Sigmoid colon (tissue), 6 donors: ENCODE measurements at regions not wholly inside any gene's neighbourhood (a gene's known extent, or its start where the extent isn't known, plus 50 kb on each side); places are given as distances from the start of the nearest gene placed in this dataset.

ENCODE experiments used
- DNase-seq: peaks from one replicate; pipeline ENCODE4 v3.0.0-alpha.2; 2019
- H3K27ac ChIP-seq, 4 donors: fragments of 200-600 bp; sonication (generic); one replicate each; pipeline ENCODE4 v1.5.1; 2016 to 2019; ENCODE audit warnings: mild to moderate bottlenecking in 1 of 4
- H3K27me3 ChIP-seq, 3 donors: fragments of 200-600 bp; sonication (generic); one replicate each; pipeline ENCODE4 v1.5.1; 2019; ENCODE audit warnings: mild to moderate bottlenecking in 1 of 3
- H3K36me3 ChIP-seq, 4 donors: fragments of 200-600 bp; sonication (generic); one replicate each; pipeline ENCODE4 v1.5.1; 2016 to 2019
- H3K4me1 ChIP-seq, 4 donors: fragments of 200-600 bp; sonication (generic); one replicate each; pipeline ENCODE4 v1.5.1; 2017 to 2019
- H3K4me3 ChIP-seq, 4 donors: fragments of 200-600 bp; sonication (generic); one replicate each; pipeline ENCODE4 v1.5.1; 2017 to 2019; ENCODE audit warnings: mild to moderate bottlenecking in 2 of 4, moderate library complexity in 1 of 4
- H3K9me3 ChIP-seq, 4 donors: fragments of 200-600 bp in 3 of 4; sonication (generic) in 3 of 4; one replicate each; pipeline versions ENCODE4 v1.5.1 to v1.6.1; 2013 to 2019
- EP300 ChIP-seq, 4 donors: sonication (generic); formaldehyde crosslinking; IDR thresholded peaks; one replicate each; pipeline ENCODE4 v1.6.1; 2017; ENCODE audit warnings: antibody characterized with exemption in 4 of 4
- POLR2A ChIP-seq, 2 donors: fragments of 450-650 bp; IDR thresholded peaks; one replicate each; pipeline ENCODE4 v1.6.1; 2016; ENCODE audit warnings: antibody characterized with exemption in 2 of 2, mild to moderate bottlenecking in 2 of 2, moderate library complexity in 2 of 2
- POLR2AphosphoS5 ChIP-seq, 4 donors: sonication (generic); formaldehyde crosslinking; IDR thresholded peaks; one replicate each; pipeline ENCODE4 v1.6.1; 2017; ENCODE audit warnings: antibody characterized with exemption in 4 of 4
- WGBS, 2 donors: extraction: QIAGEN DNeasy Blood & Tissue Kit; methylation state at CpG; one replicate each; pipeline ENCODE4 v1.1.7; 2013; 5-methylcytosine and 5-hydroxymethylcytosine counted together
- intact Hi-C: fragments of 100-400 bp; cut with DNase I; formaldehyde crosslinking; loops from one replicate; pipeline ENCODE4 v1.15.1; 2023
- TF ChIP-seq, protein P1 (sequence below), 4 experiments: fragments of 450-650 bp in 3 of 4; fragments of 200-600 bp in 1 of 4; IDR thresholded peaks; one replicate each; pipeline ENCODE4 v1.5.1; 2016 to 2019; ENCODE audit warnings: antibody characterized with exemption in 4 of 4, mild to moderate bottlenecking in 3 of 4, moderate library complexity in 2 of 4
- donor health status: healthy with polysubstance abuse.
- donor health status: healthy.

GRCh38 chr6:148146717-148147462, 195.7 kb upstream of the SASH1 start:
- TF ChIP-seq EP300 (IDR thresholded peaks at IDR 0.05), result no peak
- no peak for TF ChIP-seq POLR2A (IDR thresholded peaks at IDR 0.05)
- TF ChIP-seq, protein P1, sequence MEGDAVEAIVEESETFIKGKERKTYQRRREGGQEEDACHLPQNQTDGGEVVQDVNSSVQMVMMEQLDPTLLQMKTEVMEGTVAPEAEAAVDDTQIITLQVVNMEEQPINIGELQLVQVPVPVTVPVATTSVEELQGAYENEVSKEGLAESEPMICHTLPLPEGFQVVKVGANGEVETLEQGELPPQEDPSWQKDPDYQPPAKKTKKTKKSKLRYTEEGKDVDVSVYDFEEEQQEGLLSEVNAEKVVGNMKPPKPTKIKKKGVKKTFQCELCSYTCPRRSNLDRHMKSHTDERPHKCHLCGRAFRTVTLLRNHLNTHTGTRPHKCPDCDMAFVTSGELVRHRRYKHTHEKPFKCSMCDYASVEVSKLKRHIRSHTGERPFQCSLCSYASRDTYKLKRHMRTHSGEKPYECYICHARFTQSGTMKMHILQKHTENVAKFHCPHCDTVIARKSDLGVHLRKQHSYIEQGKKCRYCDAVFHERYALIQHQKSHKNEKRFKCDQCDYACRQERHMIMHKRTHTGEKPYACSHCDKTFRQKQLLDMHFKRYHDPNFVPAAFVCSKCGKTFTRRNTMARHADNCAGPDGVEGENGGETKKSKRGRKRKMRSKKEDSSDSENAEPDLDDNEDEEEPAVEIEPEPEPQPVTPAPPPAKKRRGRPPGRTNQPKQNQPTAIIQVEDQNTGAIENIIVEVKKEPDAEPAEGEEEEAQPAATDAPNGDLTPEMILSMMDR (IDR thresholded peaks at IDR 0.05), result no peak
- no peak for TF ChIP-seq POLR2AphosphoS5 (IDR thresholded peaks at IDR 0.05)
- 81 to 83% methylated on average over 12 of the region's 12 CpGs for WGBS, 2 donors
- Histone ChIP-seq H3K4me1 (no peaks in the 10 kb centered on the region), H3K9me3 (no peaks in the 10 kb centered on the region), H3K27me3 (no peaks in the 10 kb centered on the region), H3K4me3 (no peak overlapping the region), H3K27ac (no peak overlapping the region), H3K36me3 (no peaks in the 10 kb centered on the region)
- DNase-seq, result no peak
- intact Hi-C loops, result no loop called here

GRCh38 chr6:148147463-148147830, 195.2 kb upstream of the SASH1 start:
- WGBS, 2 donors, result 87 to 91% methylated on average over 3 of the region's 3 CpGs
- no peak for DNase-seq
- intact Hi-C loops, result no loop called here
- Histone ChIP-seq H3K4me3 (no peak overlapping the region), H3K4me1 (no peaks in the 10 kb centered on the region), H3K9me3 (no peaks in the 10 kb centered on the region), H3K27me3 (no peaks in the 10 kb centered on the region), H3K36me3 (no peaks in the 10 kb centered on the region), H3K27ac (no peak overlapping the region)
- TF ChIP-seq POLR2A (IDR thresholded peaks at IDR 0.05), result no peak

GRCh38 chr6:148151896-148152643, 190.6 kb upstream of the SASH1 start:
- no peak overlapping the region for H3K4me3 ChIP-seq
- no peaks in the 10 kb centered on the region for H3K36me3 ChIP-seq
- H3K9me3 ChIP-seq, result no peaks in the 10 kb centered on the region
- intact Hi-C loops, result no loop called here
- DNase-seq, result no peak
- H3K27ac ChIP-seq, result no peak overlapping the region
- no peaks in the 10 kb centered on the region for H3K27me3 ChIP-seq
- TF ChIP-seq POLR2AphosphoS5 (IDR thresholded peaks at IDR 0.05) (no peak), POLR2A (IDR thresholded peaks at IDR 0.05) (no peak), EP300 (IDR thresholded peaks at IDR 0.05) (no peak)
- TF ChIP-seq, protein P1 (IDR thresholded peaks at IDR 0.05), result no peak
- H3K4me1 ChIP-seq, result no peaks in the 10 kb centered on the region
- WGBS, 2 donors, result 48 to 77% methylated on average over 6 of the region's 6 CpGs

DNA sequence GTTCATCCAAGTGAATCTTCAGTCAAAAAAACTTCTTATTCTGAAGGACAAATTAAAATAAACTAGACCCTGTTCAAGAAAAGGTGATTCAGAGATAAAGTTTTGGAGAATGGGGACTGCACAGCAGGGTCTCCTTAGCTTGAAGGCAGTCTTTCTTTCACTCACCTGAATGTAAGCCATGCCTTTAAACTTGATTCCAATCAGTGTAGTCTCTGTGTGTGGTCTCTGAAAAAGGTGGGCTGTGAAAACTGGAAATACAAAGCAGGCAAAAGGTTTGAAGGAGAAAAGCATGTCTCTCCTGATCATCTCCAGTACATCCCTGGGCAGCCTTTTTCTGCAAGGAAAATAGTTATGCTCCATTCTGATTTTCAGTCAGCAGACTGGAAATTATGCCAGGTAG, 188.0 kb upstream of the SASH1 start:
- H3K4me3 ChIP-seq, result no peak overlapping the region
- H3K36me3 ChIP-seq, result no peaks in the 10 kb centered on the region
- H3K27ac ChIP-seq, result no peak overlapping the region
- H3K4me1 ChIP-seq, result no peaks in the 10 kb centered on the region
- H3K27me3 ChIP-seq, result no peaks in the 10 kb centered on the region
- intact Hi-C loops, result no loop called here
- no peaks in the 10 kb centered on the region for H3K9me3 ChIP-seq
- DNase-seq, result no peak
- TF ChIP-seq POLR2A (IDR thresholded peaks at IDR 0.05) (no peak), EP300 (IDR thresholded peaks at IDR 0.05) (no peak), POLR2AphosphoS5 (IDR thresholded peaks at IDR 0.05) (no peak)
- TF ChIP-seq, protein P1 (IDR thresholded peaks at IDR 0.05), result no peak

- TF ChIP-seq POLR2AphosphoS5 (IDR thresholded peaks at IDR 0.05), result no peak
- TF ChIP-seq, protein P1 (IDR thresholded peaks at IDR 0.05), result no peak
- TF ChIP-seq POLR2A (IDR thresholded peaks at IDR 0.05), result no peak
- no peak for TF ChIP-seq EP300 (IDR thresholded peaks at IDR 0.05)
- H3K27me3 ChIP-seq, result no peaks in the 10 kb centered on the region
- no peaks in the 10 kb centered on the region for H3K9me3 ChIP-seq
- intact Hi-C loops, result no loop called here
- no peaks in the 10 kb centered on the region for H3K4me1 ChIP-seq
- no peak for DNase-seq
- no peaks in the 10 kb centered on the region for H3K36me3 ChIP-seq
- H3K4me3 ChIP-seq, result no peak overlapping the region
- no peak overlapping the region for H3K27ac ChIP-seq
- WGBS, 2 donors, result 90 to 93% methylated on average over 6 of the region's 6 CpGs
Measured at GRCh38 chr6:148155293-148155692, 187.3 kb upstream of the SASH1 start.
